ENCODE measurements at regions not wholly inside any gene's neighbourhood (a gene's known extent, or its start where the extent isn't known, plus 50 kb on each side); places are given as distances from the start of the nearest gene placed in this dataset.
"Not testable (repeated sequence)": the region's sequence is repeated elsewhere in the genome, so short reads cannot be mapped to it uniquely, and the experiment has no call there.

- intact Hi-C loops (cut with micrococcal nuclease) = no loop called here
These were observed 60.2 kb downstream of the GLUL start for GRCh38 chr1:182331387-182331786.

GRCh38 chr1:182330303-182330702 lies 61.3 kb downstream of the GLUL start:
- intact Hi-C loops (cut with micrococcal nuclease) = no loop called here

GRCh38 chr1:182329471-182329870 lies 62.1 kb downstream of the GLUL start:
- intact Hi-C loops (cut with micrococcal nuclease) = no loop called here

GRCh38 chr1:182328591-182328990 lies 63.0 kb downstream of the GLUL start:
- intact Hi-C loops (cut with micrococcal nuclease) = no loop called here

- intact Hi-C loops (cut with micrococcal nuclease) = no loop called here
These were observed 66.3 kb downstream of the GLUL start for GRCh38 chr1:182325339-182325738.

- intact Hi-C loops (cut with micrococcal nuclease) = not testable (repeated sequence)
These were observed 70.1 kb downstream of the GLUL start for GRCh38 chr1:182321532-182321931.

GRCh38 chr1:182317611-182318161 lies 73.9 kb downstream of the GLUL start:
- intact Hi-C loops (cut with micrococcal nuclease) = no loop called here

GRCh38 chr1:182316454-182316853 lies 75.1 kb downstream of the GLUL start:
- intact Hi-C loops (cut with micrococcal nuclease) = not testable (repeated sequence)

GRCh38 chr1:182315167-182315556 lies 76.4 kb downstream of the GLUL start:
- intact Hi-C loops (cut with micrococcal nuclease) = no loop called here

- intact Hi-C loops (cut with micrococcal nuclease) = no loop called here
These were observed 81.8 kb downstream of the GLUL start for GRCh38 chr1:182309631-182310351.

GRCh38 chr1:182308826-182309225 lies 82.8 kb downstream of the GLUL start:
- intact Hi-C loops (cut with micrococcal nuclease) = no loop called here

- intact Hi-C loops (cut with micrococcal nuclease) = not testable (repeated sequence)
These were observed 84.1 kb downstream of the GLUL start for GRCh38 chr1:182307486-182307885.

GRCh38 chr1:182305861-182306260 lies 85.7 kb downstream of the GLUL start:
- intact Hi-C loops (cut with micrococcal nuclease) = no loop called here

GRCh38 chr1:182304627-182305026 lies 87.0 kb downstream of the GLUL start:
- intact Hi-C loops (cut with micrococcal nuclease) = no loop called here

GRCh38 chr1:182304218-182304617 lies 87.4 kb downstream of the GLUL start:
- intact Hi-C loops (cut with micrococcal nuclease) = no loop called here

GRCh38 chr1:182303778-182304177 lies 87.8 kb downstream of the GLUL start:
- intact Hi-C loops (cut with micrococcal nuclease) = no loop called here

- intact Hi-C loops (cut with micrococcal nuclease) = loop anchor here (1.0 kb wide), 6 partner anchors 42 to 216 kb away; partner anchors contain the start of gene GLUL
These were observed 90.0 kb downstream of the GLUL start for GRCh38 chr1:182301467-182302198.

GRCh38 chr1:182301026-182301436 lies 90.6 kb downstream of the GLUL start:
- intact Hi-C loops (cut with micrococcal nuclease) = loop anchor here (1.0 kb wide), 6 partner anchors 42 to 216 kb away; partner anchors contain the start of gene GLUL

GRCh38 chr1:182299728-182300616 lies 91.6 kb downstream of the GLUL start:
- intact Hi-C loops (cut with micrococcal nuclease) = no loop called here

GRCh38 chr1:182299054-182299727 lies 92.4 kb downstream of the GLUL start:
- intact Hi-C loops (cut with micrococcal nuclease) = not testable (repeated sequence)

- intact Hi-C loops (cut with micrococcal nuclease) = no loop called here
These were observed 94.3 kb downstream of the GLUL start for GRCh38 chr1:182297335-182297734.

Measured in T-helper 1 cell treated with Interleukin-12 subunit alpha and Interleukin-12 subunit beta and Interleukin-4 antibody, amounts not matched to agents 30 ng/mL and 1 ng/mL, for 36 hours (primary cell).